ENCODE measurements at regions not wholly inside any gene's neighbourhood (a gene's known extent, or its start where the extent isn't known, plus 50 kb on each side); places are given as distances from the start of the nearest gene placed in this dataset.

DNA sequence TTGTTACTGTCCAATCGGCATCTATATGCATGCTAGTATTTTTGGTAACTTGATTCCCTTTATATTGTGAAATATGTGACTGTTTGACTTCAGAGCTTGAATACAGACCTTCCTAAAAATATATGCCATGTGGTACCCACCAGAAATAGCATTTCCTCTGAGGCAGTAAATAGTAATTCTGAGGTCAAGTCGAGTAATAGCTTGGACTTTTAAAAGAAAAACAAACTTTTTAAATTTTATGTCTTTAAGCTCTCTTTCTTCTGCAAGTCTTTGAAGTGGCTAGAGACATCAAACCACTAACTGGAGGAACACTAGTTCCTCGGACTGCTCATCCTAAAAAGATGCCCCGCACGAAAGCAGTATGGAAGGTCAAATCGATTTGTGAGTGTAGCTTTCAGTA is 396.8 kb upstream of the SLC14A2 start:
- TF ChIP-seq, protein P1, sequence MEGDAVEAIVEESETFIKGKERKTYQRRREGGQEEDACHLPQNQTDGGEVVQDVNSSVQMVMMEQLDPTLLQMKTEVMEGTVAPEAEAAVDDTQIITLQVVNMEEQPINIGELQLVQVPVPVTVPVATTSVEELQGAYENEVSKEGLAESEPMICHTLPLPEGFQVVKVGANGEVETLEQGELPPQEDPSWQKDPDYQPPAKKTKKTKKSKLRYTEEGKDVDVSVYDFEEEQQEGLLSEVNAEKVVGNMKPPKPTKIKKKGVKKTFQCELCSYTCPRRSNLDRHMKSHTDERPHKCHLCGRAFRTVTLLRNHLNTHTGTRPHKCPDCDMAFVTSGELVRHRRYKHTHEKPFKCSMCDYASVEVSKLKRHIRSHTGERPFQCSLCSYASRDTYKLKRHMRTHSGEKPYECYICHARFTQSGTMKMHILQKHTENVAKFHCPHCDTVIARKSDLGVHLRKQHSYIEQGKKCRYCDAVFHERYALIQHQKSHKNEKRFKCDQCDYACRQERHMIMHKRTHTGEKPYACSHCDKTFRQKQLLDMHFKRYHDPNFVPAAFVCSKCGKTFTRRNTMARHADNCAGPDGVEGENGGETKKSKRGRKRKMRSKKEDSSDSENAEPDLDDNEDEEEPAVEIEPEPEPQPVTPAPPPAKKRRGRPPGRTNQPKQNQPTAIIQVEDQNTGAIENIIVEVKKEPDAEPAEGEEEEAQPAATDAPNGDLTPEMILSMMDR (IDR thresholded peaks at IDR 0.05): no peak
- TF ChIP-seq POLR2A (IDR thresholded peaks at IDR 0.05): no peak

Data from right lobe of liver (tissue), 4 donors.